CD4-positive, alpha-beta T cell treated with Interleukin-2 at 100 ng/mL for 4 hours (primary cell): ENCODE measurements at regions not wholly inside any gene's neighbourhood (a gene's known extent, or its start where the extent isn't known, plus 50 kb on each side); places are given as distances from the start of the nearest gene placed in this dataset.
"Not testable (repeated sequence)": the region's sequence is repeated elsewhere in the genome, so short reads cannot be mapped to it uniquely, and the experiment has no call there.

ENCODE experiments used
- DNase-seq: peaks from one replicate; pipeline ENCODE4 v3.0.0-alpha.2; 2020; ENCODE audit warnings: low spot score

DNA sequence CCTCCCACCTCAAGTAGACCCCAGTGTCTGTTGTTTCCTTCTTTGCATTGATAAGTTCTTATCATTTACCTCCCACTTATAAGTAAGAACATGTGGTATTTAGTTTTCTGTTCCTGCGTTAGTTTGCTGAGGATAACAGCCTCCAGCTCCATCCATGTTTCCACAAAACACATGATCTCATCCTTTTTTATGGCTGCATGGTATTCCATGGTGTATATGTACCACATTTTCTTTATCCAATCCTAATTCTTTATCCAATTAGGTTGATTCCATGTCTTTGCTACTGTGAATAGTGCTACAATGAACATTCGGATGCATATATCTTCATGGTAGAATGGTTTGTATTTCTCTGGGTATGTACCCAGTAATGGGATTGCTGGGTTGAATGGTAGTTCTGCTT is 102.5 kb upstream of the UGP2 start:
- DNase-seq: not testable (repeated sequence)

DNA sequence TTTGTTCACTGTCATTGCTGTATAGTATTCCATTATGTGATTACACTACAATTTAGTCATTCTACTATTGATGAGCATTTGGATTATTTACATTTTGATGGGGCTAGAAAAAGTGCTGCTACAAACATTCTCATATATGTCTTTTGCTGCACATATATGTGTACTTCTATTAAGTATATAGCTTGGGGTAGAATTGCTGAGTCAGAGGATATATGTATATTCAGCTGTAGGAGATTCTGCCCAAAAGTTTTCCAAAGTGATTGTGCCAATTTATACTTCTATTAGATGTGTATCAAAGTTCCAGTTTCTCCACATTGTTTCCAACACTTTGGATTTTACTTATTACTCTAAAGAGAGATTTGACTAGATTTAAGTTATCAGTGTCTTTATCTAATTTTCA is 101.7 kb upstream of the UGP2 start:
- DNase-seq: no peak

DNA sequence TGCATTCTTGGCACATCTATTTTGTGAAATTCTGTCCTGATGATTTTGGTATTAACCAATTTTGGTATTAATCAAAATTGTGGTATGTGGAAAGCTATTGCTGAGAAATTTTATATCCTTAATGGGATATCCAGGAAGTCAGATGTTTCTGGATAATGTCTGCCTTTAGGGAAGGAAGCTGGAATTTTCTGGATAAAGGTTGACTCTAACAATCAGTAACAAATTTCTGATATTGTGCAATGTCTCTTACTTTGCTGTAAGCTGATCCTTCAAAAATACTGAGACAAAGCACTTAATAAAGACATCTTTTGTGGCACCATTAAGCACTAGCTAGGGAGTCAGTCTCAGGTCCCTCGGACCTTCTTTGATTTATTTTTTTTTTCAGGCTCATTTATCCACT is 100.8 kb upstream of the UGP2 start:
- DNase-seq: no peak

DNA sequence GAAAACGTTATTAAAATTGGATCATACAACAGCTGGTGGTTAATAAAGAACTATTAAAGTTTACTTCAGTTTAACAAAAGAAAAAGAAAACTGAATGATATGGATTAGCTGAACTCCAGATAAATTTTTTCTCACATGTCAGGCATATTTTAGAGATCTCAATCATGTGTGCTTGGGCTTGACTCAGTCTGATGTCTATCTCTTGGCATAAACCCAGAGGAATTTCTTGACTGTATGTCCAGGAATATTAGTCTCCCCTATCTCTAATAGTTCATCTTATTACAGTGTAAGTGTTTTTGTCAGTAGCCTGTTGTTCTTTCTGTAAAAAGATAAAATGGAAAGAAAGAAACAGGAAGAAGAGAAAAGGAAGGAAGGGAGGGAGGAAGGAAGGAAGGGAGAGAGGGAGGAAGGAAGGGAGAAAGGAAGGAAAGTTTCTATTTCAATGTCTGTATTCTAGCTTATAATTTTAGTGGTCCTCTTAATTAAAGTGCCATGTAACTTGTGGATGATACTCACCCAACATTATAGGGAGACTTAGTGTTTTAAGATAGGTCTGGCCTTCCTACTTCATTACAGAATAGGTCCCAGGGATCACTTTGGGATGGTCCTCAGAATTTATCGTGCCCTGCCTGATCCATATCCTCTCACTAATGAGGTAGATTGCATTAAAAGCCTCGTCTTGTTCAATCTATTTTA is 99.7 kb upstream of the UGP2 start:
- no peak for DNase-seq

DNA sequence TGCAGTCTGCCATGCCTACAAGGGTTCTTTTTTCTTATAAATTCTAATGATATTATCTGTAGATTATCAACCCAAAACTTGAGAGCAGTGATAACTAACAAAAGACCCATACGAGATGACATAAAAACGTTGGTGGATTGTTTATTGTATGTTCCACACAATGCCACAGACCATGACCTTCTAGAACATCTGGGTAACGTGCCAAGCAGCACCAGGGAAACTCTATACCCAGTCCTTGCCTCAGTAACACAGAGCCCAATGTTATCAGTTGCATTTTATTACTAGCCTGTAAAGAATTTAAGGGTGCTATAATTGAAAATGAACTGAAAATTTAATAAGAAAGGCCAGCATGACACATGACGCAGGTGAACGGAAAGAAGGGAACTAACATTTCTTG is 99.1 kb upstream of the UGP2 start:
- DNase-seq: no peak

DNA sequence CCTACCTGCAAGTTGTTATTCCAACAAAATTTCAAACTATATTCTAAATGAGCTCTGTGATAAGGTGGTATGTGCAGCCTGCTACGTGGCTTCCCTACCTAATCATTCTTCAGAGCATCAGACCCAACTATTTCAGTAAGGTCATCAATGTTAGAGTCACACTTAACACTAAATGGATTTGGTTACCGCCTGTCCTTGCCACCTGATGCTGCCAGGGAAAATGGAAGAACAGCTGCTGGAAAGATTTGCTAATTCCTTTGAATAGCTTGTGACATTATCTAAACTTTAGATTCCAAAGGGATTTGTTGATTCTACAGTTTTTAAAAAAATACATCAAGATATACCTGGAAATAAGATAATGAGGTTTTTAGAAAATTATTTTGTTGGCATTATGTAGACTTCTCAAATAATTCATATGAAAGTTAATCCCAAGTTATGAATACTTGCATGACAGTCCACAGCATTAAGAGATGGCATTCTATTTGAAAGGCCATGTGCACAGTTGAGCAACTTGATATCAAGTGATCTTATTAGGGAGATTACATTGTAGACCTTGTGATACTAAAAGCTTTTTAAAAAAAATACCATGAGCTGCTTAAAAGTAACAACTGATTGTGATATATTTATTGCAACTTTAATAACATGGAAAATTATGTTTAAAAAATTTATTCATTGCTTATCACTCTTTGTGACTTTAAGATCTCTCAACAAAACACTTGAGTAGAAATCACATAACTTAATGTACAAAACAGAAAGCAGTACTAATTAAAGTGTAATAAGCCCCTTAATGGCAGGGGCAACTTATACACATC is 98.3 kb upstream of the UGP2 start:
- no peak for DNase-seq

DNA sequence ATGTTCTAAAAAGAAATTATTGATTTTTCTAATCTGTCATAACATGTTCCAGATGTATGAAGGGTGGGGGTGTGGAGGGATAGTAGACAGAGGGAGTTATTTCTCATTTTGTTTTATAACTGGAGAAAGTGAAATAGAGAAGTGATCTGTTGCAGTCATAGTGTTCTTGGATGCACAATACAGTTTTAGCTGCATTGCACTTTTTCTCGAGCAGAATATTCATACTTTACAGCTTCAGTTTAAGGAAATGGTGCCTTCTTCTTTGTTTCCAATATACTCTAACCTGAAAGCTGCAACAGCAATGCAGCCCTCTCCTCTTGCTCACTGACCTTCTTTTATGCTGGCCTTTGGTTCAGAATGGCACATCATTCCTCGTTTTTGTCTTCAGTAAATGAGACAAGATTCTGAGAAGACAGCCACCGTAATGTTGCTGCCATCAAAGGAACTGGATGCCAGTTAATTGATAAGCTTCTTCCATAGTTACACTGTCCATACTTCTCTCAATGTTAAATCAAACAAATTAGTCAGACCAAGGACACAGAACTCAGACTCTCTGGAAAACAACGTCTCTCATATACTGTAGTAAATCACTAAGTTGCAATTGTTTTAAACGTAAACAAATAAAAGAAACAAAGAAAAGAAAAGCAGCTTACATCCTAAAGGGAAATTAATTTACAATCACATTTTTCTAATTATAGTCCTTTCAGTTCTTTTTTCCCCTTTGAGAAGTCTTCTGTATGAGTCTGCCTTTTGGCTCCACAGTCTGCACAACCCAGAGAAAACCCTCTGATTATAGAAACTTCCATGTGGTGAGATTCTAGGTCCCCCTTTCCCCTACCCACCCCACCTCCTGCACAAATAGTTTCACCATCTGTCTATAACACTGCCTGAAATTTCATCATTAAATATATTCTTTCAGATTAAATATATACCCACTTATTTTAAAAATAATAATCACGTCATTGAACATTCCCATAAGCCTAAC is 97.4 kb upstream of the UGP2 start:
- DNase-seq: no peak

DNA sequence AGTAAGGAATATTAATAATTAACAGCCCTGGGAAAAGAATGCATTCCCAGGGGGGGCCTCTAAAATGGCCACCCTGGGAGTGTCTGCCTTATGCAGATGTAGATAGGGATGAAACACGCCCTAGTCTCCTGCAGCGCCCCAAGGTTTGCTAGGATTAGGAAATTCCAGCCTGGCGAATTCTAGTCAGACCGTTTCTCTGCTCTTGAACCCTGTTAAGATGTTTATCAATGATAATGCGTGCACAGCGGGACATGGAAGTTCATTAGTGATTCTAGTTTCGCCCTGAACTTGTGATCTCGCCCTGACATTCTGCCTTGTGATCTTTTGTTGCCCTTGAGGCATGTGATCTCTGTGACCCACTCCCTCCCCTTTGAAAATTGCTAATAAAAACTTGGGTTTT is 95.1 kb upstream of the UGP2 start:
- DNase-seq: not testable (repeated sequence)

DNA sequence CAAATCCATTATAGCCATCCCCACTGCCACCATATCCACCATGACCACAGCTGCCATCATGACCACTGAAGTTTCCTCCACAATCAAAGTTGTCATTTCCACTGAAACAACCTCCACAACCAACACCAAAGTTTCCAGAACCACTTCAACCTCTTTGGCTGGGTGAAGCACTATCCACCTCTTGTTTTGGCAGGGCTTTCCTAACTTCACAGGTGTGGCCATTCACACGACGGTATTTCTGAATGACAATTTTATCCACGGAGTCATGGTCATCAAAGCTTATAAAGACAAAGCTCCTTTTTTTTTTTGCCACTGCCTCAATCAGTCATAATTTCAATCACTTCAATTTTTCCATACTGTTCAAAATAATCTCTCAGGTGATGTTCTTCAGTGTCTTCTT is 89.8 kb upstream of the UGP2 start:
- no peak for DNase-seq

DNA sequence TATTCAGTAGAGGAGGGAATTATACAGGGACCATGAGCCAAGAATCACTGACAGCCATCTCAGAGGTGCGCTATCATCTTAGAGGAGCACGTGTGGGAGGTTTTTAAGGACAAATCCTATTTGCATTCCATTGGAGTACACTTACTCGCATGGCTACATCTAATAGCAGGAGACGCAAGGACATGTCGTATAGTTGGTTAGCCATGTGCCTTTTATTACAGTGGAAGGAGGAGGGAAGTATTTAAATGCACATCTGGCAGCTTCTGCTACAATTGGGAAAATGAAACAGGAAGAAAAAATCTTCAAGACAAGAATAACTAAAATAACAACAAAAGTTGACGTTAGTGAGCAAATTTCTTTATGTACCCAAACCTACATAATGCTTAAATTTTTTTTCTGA is 86.5 kb upstream of the UGP2 start:
- no peak for DNase-seq

DNA sequence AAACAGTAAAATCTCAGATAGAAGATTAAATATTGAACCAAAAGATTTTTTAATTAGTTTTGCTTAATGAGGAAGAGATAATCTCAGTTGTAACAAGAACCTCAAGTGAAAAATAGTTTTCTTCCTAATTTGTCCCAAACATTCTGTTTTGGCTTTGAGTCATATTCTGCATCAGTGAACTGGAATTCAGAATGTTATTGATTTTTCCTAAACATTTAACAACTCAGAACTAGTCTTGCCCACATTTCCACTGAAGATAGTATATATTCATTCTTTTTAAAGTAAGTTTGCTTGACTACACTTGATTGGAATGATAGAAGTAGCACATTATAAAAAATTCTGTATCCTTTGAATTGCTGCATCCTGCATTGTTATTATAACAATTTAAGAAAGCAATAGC is 85.7 kb upstream of the UGP2 start:
- DNase-seq: no peak

DNA sequence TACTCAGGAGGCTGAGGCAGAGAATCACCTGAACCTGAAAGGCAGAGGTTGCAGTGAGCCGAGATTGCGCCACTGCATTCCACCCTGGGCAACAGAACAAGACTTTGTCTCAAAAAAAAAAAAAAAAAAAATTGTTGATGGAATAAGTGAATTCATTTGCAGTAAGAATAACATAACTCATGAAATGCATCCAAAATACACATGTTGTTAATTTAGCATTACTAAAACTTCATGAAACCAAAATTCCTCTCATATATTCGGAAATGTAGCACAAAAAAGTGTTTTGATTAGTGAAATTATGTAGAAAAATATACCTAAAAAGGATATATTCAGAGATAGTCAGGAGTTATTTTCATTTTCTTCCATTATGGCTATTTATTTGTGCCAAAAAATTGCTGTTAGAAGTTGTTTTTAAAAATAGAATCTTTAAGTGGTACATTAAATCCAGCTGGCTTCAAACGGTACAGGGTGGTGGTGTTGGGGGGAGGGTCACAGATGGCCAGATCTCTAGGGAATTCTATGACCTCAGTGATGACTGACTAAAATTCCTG is 78.2 kb upstream of the UGP2 start:
- DNase-seq: no peak

DNA sequence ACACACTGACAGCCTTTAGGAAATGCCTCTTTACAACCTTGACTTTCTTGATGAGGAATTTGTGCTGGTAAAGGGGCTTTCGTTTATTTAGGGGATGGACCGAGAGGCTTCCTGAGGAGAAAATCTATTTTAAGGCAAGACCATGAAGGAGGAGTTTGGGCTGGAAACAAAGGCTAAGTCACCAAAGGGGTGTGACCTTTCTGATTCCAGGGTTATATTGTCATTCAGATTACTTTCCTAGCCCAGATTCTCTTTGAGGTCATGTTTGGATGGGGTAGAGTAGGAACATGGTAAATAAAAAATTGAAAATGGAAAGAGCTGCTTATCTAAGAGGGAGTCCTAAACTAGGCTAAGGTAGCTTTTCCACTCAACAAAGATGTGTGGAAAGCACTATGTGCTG is 77.1 kb upstream of the UGP2 start:
- DNase-seq: no peak

DNA sequence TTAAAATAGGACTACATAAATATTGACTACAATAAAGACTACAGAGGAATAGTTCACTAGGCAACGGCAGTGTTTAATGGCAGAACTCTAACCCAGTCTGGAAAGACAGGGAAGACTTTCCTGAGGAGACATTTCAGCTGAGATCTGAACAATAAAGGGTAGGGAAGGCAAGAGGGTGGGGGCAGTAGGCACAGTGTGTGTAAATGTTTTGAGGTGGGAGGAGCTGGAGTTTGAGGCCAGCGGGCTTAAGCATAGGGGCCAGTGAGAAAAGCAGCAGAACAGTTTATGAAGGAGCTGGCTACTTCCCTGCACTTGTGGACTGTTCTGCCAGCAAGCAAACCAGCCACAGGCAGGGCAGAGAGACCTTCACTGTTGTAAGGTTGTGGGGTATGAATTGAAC is 76.6 kb upstream of the UGP2 start:
- DNase-seq: no peak

DNA sequence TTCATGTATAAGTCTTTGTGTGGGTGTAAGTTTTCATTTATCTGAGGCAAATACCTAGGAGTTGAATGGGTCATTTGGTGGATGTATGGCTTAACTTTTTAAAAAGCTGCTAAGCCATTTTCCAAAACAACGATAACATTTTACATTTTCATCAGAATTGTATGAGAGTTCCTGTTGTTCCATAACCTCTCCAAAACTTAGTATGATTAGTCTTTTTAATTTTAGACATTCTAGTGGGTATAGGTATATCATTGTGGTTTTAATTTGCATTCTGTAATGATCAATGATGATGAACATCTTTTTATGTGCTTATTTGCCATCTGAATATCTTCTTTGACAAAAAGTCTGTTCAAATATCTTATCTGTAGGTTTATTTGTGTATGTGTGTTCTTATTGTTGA is 74.4 kb upstream of the UGP2 start:
- DNase-seq: no peak

DNA sequence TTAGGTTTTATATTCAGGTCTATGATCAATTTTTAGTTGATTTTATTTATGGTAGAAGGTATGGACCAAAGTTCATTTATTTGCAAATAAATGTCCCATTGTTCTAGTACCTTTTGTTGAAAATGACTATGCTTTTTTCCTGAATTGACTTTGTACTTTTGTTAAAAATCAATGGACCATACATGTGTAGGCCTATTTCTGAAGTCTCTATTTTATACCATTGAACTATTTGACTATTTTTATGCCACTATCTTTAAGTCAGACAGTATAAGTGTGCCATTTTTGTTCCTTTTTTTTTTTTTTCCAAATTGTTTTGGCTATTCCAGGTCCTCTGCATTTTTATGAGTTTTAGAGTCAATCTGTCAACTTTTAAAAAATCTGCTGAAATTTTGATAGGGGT is 73.6 kb upstream of the UGP2 start:
- no peak for DNase-seq

DNA sequence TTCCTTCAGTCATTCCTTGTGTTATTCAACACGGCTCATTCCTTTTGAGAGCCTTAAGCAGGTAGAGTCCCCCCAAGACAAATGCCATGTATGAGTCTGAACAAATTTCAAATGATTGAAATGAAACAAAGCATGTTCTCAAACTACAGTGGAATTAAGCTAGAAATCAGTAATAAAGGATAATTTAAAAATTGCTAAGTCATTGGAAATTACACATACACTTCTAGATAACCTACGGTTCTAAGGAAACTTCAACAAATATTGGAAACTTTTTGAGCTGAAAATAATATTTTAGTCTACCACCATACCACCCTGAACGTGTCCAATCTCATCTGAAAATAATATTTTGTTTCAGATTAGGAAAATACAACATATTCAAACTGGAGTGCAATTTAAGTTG is 71.8 kb upstream of the UGP2 start:
- DNase-seq: no peak

DNA sequence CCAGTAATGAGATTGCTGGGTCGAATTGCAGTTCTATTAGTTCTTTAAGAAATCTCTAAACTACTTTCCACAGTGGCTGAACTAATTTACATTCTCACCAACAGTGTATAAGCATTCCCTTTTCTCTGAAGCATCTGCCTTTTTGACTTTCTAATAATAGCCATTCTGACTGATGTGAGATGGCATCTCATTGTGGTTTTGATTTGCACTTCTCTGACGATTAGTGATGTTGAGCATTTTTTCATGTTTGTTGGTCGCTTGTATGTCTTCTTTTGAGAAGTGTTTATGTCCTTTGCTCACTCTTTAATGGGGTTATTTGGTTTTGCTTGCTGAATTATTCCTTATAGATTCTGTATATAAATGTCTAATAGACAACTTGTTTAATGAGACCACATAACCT is 69.6 kb upstream of the UGP2 start:
- no peak for DNase-seq

DNA sequence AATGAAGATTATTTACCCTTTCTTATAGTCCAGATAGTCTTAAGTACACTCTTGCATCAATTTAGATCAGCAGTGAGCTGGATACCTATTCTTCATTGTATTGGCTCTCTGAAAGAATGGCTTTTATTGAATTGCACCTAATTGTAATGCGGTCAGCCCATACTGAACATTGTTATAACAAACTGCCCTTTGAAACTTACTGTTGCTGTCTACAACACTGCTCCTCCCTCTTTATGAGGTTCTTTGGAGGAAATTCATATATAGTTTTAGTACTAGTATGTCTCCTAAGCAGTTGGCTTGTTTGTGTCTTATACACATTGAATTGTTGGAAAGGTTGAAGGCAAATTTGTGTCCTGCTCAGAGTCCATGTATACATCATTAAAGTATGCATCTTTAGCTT is 66.5 kb upstream of the UGP2 start:
- DNase-seq: no peak

DNA sequence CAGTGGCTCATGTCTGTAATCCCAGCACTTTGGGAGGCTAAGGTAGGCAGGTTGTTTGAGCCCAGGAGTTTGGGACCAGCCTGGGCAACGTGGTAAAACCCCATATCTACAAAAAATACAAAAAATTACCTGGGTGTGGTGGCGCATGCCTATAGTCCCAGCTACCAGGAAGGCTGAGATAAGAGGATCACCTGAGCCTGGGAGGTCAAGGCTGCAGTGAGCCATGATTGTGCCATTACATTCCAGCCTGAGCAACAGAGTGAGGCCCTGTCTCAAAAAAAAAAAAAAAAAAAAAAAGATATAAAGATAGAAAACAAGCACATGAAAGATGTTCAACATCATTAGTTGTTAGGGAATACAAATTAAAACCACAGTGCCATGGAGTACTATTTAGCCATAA is 65.3 kb upstream of the UGP2 start:
- no peak for DNase-seq

DNA sequence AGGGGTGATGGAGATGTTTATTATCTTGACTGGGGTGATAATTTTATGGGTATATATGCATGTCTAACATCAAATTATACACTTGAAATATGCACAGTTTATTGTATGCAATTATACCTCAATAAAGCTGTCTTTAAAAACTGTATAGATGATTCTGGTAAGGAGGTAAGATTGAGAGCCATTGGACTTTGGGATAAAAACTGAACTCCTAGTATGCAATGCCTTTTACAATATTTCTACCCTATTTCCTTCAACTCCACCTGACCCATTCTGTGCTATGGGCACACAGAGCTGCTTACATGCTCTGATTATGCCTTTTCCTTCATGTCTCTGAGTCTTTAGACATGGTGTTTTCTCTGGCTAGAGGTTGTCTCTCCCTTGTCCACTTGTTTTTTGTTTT is 63.9 kb upstream of the UGP2 start:
- DNase-seq: no peak

DNA sequence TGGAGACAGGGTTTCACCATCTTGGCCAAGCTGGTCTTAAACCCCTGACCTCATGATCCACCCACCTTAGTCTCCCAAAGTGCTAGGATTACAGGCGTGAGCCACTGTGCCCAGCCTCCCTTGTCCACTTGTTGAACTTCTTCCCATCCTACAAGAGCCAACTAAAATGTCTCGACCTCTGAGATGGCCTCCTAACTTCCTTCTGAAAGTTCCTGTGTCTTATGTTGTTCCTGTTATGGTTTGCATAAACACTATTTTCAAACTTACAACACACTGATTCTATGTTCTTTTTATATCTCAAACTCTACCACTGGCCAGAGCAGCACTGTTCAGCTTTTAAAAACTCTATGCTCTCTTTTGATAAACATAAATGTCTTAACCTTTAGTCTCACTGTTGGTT is 63.3 kb upstream of the UGP2 start:
- DNase-seq: no peak
